ENCODE measurements at regions not wholly inside any gene's neighbourhood (a gene's known extent, or its start where the extent isn't known, plus 50 kb on each side); places are given as distances from the start of the nearest gene placed in this dataset.

- no peak for DNase-seq
- no peak for ATAC-seq
- intact Hi-C loops (cut with DNase I, micrococcal nuclease): no loop called here
Measured at GRCh38 chr2:217562871-217563480, 439.8 kb downstream of the TNS1 start.

- ATAC-seq: no peak
- no peak for DNase-seq
- intact Hi-C loops (cut with DNase I, micrococcal nuclease): no loop called here
Measured at GRCh38 chr2:217559084-217559483, 443.7 kb downstream of the TNS1 start.

DNA sequence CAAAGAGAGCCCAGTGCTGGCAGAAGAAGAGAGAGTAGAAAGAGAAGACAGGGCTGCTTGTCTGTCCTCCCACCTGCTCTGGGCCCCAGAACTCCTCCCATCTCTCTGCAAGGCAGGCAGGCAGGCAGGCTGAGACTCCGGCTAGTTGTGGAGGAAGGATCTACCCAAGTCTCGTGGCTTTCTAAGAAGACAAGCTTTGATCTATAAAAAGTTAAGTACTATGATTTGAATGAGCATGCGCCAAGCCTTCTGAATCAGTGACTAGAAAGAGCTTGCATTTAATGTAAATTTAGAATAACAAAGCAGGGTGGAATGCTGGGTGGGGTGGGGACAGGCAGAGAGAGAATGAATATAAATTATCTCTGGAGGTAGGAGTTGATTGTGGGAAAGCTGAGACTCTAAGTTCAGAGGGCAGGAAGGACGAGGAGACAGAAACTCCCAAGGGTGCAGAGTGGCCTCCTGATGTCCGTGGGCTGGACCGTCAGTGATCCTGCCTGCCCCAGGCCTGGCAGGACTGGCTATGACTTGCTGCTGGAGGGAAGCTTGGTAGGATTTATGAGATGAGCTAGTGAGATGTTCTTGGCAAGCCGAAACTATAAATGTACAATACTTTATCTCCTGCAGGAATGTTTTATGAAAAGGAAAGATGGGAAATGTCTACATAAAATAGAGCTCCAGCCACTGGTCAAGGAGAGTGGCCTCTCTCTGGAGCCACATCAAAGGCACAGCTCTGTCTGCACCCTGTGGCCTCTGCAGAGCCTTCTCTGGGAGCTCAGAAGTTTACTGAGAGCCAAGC is 447.5 kb downstream of the TNS1 start:
- no peak for ATAC-seq
- peak in 1 of 2 donors; percentile 33 for DNase-seq
- intact Hi-C loops (cut with DNase I, micrococcal nuclease): no loop called here

GRCh38 chr2:217553679-217554078 is 449.1 kb downstream of the TNS1 start:
- intact Hi-C loops (cut with DNase I, micrococcal nuclease): no loop called here
- no peak for DNase-seq
- ATAC-seq: no peak

GRCh38 chr2:217553202-217553601 is 449.6 kb downstream of the TNS1 start:
- ATAC-seq: no peak
- intact Hi-C loops (cut with DNase I, micrococcal nuclease): no loop called here
- DNase-seq: no peak

DNA sequence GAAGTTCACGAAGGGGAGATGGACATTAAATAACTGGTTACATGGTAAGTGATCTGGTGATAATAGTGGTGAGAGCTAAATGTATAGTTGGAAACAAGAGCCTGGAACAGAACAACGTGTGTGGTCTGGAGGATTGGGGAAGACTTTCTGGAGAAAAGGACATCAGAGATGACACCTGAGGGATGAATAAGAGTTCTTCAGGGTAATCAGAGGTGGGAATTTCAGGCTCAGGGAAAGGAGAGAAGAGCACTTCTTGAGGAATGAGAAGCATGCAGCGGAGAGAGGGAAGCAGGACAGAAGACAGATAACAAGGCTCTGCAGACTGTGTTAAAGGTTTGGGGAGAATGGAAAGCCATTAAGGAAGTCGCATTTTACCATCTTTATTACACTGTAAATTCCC is 450.7 kb downstream of the TNS1 start:
- DNase-seq (no peak), ATAC-seq (no peak)
- intact Hi-C loops (cut with DNase I, micrococcal nuclease): no loop called here

DNA sequence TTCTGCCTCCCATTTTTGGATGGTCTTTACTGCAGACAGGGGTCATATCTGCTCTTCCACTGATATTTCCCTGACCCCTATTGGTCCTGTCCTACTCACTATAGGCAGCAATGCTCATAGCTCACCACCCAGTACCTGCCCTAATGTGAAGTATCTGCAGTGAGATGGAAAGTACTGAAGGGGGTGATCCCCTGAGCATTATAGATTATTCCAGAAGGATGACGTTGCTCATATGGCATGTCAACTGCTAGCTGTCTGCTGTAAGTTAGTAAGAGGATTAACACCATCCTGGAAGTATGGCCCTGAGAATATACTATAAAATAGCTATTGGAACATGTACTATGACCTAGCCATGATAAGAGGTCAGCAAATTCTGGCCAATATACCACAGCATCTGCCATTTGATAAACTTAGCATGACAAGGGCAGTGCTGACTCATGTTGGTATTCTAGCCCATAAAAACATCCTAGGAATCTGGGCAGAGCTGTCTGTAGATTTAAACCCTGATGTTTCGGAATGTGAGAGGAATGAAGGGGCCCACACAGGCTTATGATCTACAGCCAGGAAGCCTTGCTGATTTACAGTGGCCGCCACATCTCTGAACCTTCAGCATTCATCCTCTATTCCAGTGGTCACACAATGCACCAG is 451.4 kb downstream of the TNS1 start:
- DNase-seq: no peak
- ATAC-seq: no peak
- intact Hi-C loops (cut with DNase I, micrococcal nuclease): no loop called here

DNA sequence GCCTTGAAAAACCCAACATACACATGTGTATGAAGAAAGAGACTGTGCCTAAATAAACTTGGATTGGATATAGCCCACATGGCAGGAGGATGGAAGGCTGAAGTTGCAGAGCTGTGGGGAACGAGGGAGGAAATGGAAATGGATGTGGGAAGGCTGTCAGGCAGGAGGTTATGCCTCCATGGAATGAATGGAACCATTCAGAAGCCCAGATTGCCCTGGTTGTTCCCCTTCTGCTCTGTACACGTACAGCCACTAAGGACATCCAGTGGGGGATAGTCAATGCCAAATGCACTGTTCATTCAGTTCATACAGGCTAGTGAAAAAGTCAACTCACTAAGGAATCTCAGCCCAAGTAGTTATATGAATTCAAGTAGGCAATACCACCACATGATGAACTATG is 463.7 kb downstream of the TNS1 start:
- intact Hi-C loops (cut with DNase I, micrococcal nuclease): no loop called here
- ATAC-seq (no peak), DNase-seq (no peak)

DNA sequence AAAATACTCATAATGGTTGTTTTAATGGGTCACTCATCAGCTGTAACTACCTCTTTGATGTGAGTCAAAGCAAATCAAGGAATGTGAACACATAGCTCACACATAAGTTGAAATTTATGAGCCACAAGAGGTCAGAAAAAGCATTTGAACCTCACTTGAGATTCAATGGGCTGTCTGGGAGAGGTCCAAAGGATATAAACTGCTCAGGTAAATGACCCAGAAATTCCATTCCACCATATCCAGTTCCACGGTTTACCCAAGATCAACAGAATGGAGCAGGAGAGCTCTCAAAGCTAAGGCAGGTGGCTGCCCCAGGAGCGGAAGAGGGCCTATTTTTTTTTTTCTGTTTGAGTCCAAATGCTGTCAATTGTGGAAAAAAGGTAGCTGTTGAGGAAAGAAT is 464.1 kb downstream of the TNS1 start:
- ATAC-seq (no peak), DNase-seq (no peak)
- intact Hi-C loops (cut with DNase I, micrococcal nuclease): no loop called here

- intact Hi-C loops (cut with DNase I, micrococcal nuclease): no loop called here
- DNase-seq (no peak), ATAC-seq (no peak)
Measured at GRCh38 chr2:217535957-217536708, 466.7 kb downstream of the TNS1 start.

GRCh38 chr2:217530392-217531090 is 472.3 kb downstream of the TNS1 start:
- DNase-seq (no peak), ATAC-seq (no peak)
- intact Hi-C loops (cut with DNase I, micrococcal nuclease): no loop called here

- DNase-seq: no peak
- ATAC-seq: no peak
- intact Hi-C loops (cut with DNase I, micrococcal nuclease): loop anchor here in 1 of 2 donors (10.0 kb wide), 1 partner anchor 186 kb away; no protein-coding TSS in a partner anchor
Measured at GRCh38 chr2:217529271-217529670, 473.5 kb downstream of the TNS1 start.

DNA sequence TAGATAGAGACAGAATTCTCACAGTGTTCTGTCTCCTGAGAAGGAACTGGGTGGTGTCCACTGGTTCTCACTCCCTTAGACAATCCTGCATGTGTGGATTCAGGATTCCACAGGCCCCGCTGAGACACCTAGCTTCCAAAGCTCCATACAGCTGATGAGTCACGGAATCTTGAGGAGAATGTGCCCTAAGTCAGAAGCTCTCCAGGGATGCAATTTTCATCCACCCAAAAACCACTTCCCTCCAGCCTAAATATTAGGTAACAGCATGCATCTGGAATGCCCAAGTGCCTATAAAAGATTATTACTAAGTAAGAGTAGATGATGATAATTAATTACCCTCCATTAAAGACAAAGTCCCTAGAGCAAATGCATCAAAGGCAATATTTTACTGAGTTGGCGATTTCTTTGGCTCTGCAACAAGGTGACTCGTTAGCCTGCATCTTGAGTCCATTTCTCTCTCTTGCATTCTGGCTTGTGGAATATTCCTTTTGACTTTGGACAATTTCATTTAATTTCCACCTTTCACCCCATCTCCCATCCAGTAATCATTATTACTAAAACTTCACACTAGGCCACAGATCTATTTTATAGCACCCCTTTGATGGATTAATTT is 475.1 kb downstream of the TNS1 start:
- intact Hi-C loops (cut with DNase I, micrococcal nuclease): loop anchor here in 1 of 2 donors (10.0 kb wide), 1 partner anchor 187 kb away; no protein-coding TSS in a partner anchor
- no peak for DNase-seq
- ATAC-seq: no peak

GRCh38 chr2:217525076-217525475 is 477.7 kb downstream of the TNS1 start:
- intact Hi-C loops (cut with DNase I, micrococcal nuclease): loop anchor here in 1 of 2 donors (10.0 kb wide), 1 partner anchor 190 kb away; no protein-coding TSS in a partner anchor
- DNase-seq: no peak
- no peak for ATAC-seq

DNA sequence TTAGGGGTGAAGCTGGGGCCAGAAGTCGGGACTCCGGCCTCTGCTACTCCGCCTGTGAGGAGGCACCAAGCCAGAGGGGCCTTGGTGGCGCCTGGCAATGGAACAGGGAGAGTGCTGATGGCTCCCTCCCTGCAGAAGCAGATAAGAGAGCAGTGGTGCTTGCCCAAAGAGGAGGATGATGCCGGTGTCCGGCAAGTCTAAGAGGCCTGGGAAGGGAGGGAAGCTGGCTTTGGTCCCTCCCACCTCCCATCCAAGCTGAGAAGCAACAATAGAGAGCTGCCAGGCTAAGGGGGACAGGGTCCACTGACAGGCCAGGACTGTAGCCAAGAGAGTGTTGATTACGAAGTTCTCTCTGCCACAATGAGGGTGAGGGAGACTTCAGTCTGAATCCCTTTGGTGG is 479.5 kb downstream of the TNS1 start:
- intact Hi-C loops (cut with DNase I, micrococcal nuclease): loop anchor here in 1 of 2 donors (10.0 kb wide), 1 partner anchor 192 kb away; no protein-coding TSS in a partner anchor
- ATAC-seq (no peak), DNase-seq (no peak)

DNA sequence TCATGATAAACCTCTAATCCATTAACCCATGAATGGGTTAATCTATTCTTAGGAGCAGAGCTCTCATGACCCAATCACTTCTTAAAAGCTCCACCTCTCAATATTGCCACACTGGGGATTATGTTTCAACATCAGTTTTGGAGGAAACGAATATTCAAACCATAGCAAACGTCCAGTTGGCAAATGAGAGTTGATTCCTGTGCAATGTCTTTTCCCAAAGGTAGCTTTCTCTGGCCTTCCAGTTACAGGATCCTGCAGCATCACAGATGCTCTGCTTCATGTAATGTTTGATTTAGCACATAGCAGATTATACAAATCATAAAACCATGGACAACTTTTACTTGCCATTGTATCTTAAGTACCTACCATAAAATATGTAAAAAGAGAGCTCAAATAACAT is 481.0 kb downstream of the TNS1 start:
- ATAC-seq: no peak
- intact Hi-C loops (cut with DNase I, micrococcal nuclease): loop anchor here in 1 of 2 donors (10.0 kb wide), 1 partner anchor 193 kb away; no protein-coding TSS in a partner anchor
- DNase-seq: no peak

DNA sequence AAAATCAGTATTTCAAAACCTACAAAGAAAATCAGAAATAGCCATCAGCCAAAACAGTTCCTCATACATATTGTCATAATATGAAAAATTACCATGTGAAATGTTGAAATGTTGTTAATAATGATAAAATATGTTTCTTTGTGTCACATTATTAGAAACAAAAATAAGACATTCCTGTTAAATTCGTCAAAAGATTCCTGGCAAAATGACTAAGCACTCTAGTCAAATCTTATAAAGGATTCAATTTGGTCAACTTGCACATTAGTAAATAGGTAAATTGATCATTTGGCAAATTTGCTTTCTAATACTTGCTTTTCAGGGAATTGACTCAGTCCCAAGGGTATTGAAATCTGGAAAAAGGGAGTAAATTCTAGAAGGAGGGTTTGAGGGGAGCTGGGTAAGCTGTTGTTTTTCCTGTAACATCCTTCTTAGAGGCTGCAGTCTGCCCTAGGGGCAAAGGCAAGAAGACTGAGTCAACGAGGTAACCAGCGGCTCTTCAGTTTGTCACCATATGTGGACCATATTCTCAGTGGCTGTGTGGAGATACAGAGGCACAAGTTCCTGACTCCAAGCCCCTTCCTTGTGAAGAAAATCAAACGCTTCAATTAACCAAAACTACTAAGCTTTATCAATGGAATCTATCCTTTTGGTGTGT is 482.3 kb downstream of the TNS1 start:
- ATAC-seq: no peak
- DNase-seq: no peak
- intact Hi-C loops (cut with DNase I, micrococcal nuclease): loop anchor here in 1 of 2 donors (10.0 kb wide), 1 partner anchor 194 kb away; no protein-coding TSS in a partner anchor

DNA sequence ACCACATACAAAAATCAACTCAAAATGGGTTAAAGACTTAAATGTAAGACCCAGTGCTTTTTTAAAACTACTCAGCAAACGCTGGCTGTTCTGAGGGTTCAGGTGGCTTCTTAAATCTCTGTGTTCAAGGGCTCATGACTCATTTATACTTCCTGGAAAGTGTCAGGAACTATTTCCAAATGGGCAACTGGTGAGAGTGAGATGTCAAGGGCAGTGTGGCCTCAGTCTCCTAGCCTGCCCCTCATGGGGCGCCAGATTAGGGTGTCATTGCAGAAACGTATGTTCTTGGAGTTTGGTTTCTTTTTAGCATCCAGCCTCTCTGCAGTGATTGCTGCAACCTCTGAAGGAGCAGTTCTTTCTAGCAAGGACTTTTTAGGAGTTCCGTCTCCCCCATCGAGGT is 485.4 kb downstream of the TNS1 start:
- intact Hi-C loops (cut with DNase I, micrococcal nuclease): no loop called here
- DNase-seq (no peak), ATAC-seq (no peak)

Measured in left colon (tissue), 2 donors.